MM.1S (cell line): ENCODE measurements at regions not wholly inside any gene's neighbourhood (a gene's known extent, or its start where the extent isn't known, plus 50 kb on each side); places are given as distances from the start of the nearest gene placed in this dataset.

Experiments used
- CTCF ChIP-seq: fragments of 300-600 bp; sonication (generic); IDR thresholded peaks from 2 replicates; pipeline ENCODE4 v1.5.1; 2016; ENCODE audit warnings: antibody characterized with exemption, low read length, mixed read lengths
- EZH2 ChIP-seq: fragments of 300-600 bp; sonication (generic); optimal IDR thresholded peaks from 2 replicates; pipeline ENCODE3; 2017; ENCODE audit warnings: low read depth, mild to moderate bottlenecking, antibody characterized with exemption, low read length, mixed read lengths
- EZH2phosphoT487 ChIP-seq: fragments of 300-600 bp; sonication (generic); IDR thresholded peaks from 2 replicates; pipeline ENCODE4 v1.6.1; 2018; ENCODE audit warnings: antibody characterized with exemption, low read length

DNA sequence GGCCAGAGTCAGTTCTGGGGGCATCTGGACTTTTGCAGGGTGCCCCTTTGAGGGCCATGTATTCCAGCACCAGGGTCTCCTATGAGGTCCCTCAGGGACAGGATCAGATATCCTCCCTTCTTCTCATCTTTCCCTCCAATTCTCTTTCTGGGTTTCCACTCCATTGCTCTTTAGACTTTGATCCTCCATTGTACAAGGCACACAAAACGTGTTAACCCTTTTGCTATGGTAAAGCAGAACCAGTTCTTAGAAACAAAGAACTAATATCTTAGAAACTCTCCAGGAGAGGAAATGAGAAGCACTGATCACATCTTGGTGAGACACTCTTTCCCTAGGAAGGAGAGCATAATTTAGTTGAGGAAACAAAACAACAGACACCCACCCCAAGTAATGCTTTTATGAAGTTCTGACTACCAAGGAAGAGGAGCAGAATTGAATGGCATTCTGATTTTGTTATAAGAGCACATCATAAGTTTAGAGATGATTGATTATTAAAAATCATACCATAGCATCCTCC lies 200.7 kb upstream of the NPY2R start:
- TF ChIP-seq CTCF (no peak), EZH2 (no peak), EZH2phosphoT487 (no peak)
